Head of caudate nucleus (tissue), 42 donors: ENCODE measurements at regions not wholly inside any gene's neighbourhood (a gene's known extent, or its start where the extent isn't known, plus 50 kb on each side); places are given as distances from the start of the nearest gene placed in this dataset.

Experiments used
- DNase-seq, 42 donors: peaks; one replicate each; pipeline versions ENCODE4 v3.0.0 to v3.0.0-alpha.2; 2020 to 2021; ENCODE audit warnings: mixed read lengths in 7 of 42
- intact Hi-C: fragments of 100-400 bp; cut with DNase I; formaldehyde crosslinking; loops from one replicate; pipeline ENCODE4 v1.15.0; 2022

DNA sequence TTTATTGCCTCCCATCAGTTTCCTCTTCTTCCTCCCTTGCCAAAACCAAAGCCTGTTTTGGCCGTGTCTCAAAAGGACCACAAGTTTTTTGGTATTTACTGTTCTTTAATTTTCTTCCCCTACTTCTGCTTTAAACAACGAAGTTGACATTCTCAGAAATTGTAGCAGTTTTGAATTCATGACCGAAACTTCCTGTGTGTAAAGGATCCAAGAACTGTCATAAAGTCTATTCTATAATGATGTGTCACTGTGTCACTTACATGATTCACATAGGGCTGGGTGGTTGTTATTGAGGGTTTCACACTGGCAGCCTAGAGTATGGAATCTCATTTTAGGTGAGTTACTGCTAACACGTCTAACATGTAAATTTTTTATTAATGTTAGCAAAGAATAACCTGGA, 741.0 kb upstream of the KLHL1 start:
- no peak for DNase-seq
- intact Hi-C loops: no loop called here

DNA sequence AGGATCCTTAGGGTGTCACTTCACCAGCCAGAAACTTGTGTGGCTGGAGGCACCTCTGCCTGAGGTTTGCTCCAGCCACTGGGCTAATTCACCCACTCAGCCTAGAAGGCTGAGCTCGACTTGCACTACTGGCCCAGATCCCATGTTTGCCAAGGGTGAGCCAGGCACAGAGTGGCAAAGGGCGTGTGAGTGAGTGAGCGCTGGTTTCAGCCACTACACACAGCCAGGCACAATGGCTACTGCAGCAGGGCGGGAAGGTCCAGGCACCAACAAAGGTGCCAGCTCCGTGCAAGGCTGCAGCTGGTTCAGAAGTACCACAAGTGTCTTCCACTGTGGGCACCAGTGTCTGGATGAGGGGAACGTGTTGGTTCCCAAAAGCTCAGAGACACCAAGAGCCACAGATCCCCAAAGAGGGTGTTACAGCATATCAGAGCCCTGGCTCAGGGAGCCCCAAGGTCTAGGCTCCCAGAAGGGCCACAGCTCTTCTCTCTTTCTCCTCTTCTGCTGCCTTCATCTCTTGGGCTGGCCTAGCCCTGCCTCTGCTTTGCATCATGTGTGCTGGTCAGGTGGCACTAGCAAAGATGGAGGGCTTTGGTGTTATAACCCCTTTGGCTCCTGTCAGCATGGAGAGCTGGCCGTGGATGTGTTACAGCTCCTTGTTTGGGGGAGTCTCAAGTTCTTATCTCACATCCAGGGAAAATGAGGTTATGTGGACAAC, 736.3 kb upstream of the KLHL1 start:
- no peak for DNase-seq
- intact Hi-C loops: no loop called here

GRCh38 chr13:70842062-70842644, 733.9 kb upstream of the KLHL1 start:
- intact Hi-C loops: no loop called here
- no peak for DNase-seq

GRCh38 chr13:70841240-70842061, 733.2 kb upstream of the KLHL1 start:
- intact Hi-C loops: no loop called here
- no peak for DNase-seq

- no peak for DNase-seq
- intact Hi-C loops: no loop called here
Measured at GRCh38 chr13:70835371-70835770, 727.1 kb upstream of the KLHL1 start.

- DNase-seq: no peak
- intact Hi-C loops: no loop called here
Measured at GRCh38 chr13:70829748-70830147, 721.5 kb upstream of the KLHL1 start.

DNA sequence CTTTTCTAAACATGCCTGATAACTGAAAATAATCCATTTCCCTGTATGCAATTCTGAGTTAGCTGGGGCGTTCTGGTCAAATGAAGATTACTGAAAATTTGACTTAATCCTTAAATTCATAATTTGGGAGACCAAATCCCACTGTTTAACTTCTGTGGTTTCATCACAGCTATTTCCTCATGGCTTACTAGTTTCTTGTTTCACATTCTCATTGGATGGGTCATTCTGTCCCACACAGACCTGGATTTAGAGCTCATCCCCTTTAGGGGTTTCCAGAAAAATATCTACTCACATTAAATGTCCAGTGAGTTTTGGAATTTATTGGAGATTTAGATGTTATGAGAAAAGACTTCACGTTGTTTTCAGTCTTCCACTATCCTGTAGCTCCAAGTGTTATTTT, 709.3 kb upstream of the KLHL1 start:
- intact Hi-C loops: no loop called here
- DNase-seq: no peak

DNA sequence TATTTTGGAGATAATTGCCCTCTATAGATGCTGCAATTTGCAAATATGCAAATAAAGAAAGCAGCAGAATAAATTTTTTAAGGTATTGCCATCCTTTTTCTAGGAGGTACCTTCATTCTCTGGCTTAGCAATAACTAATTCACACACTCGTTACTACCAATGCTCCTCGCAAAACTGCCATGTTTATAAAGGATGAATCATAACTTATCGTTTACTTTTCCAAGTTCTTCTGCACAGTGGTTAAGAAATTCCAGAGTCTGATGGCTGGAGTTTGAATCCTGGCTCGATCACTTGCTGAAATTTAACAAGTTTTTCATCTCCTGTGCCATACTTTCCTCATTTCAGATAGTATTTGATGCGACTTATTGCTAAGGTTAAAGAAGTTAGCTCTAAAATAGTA, 708.6 kb upstream of the KLHL1 start:
- intact Hi-C loops: no loop called here
- DNase-seq: no peak

- intact Hi-C loops: no loop called here
- no peak for DNase-seq
Measured at GRCh38 chr13:70814684-70815083, 706.4 kb upstream of the KLHL1 start.

DNA sequence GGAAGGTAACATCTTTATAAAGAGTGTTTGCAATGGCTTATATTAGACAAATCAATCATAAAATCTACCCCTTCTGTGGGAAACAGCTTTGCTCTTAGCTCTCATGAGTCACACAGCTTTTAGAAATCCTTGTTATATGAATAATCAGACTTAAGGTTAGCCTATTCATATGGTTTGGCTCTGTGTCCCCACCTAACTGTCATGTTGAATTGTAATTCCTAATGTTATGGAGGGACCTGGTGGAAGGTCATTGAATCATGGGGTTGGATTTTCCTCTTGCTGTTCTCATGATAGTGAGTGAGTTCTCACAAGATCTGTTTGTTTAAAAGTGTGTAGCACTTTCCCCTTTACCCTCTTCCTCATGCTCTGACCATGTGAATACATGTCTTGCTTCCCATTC, 704.2 kb upstream of the KLHL1 start:
- DNase-seq: no peak
- intact Hi-C loops: no loop called here

DNA sequence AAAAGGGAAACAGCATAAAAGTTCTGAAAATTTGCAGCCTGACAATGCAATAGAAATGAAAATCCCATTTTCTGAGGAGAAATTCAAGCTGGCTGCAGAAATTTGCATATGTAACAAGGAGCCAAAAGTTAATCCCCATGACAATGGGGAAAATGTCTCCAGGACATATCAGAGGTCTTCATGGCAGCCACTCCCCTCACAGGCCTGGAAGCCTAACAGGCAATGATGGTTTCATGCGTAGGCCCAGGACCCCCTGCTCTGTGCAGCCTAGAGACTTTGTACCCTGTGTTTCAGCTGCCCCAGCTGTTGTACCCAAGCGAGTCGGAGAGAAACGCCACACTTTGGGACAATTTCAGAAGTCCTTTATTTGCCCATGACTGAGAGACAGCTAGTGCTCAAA, 701.3 kb upstream of the KLHL1 start:
- no peak for DNase-seq
- intact Hi-C loops: no loop called here

GRCh38 chr13:70798385-70798784, 690.1 kb upstream of the KLHL1 start:
- intact Hi-C loops: no loop called here
- no peak for DNase-seq

GRCh38 chr13:70795484-70795883, 687.2 kb upstream of the KLHL1 start:
- intact Hi-C loops: no loop called here

GRCh38 chr13:70792121-70792520, 683.9 kb upstream of the KLHL1 start:
- intact Hi-C loops: no loop called here
- DNase-seq: no peak

More at GRCh38 chr13:70795484-70795883, 687.2 kb upstream of the KLHL1 start:
- no peak for DNase-seq

DNA sequence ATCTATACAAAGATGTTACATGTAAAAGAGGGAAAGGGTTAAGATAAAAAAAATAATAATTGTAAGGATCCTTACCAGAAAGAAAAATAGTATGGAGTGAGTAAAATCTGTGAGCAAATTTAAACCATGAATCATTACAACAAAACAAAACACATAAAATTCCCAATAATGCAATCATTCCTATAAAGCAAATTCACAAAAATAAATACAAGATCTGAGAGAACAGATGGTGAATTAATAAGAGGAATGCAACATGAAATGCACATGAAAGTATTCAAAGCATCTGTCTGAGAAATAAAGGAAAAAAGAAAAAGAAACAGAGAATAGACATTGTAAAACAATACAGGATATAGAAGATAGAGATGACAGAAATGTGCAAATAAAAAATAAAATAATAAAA, 681.5 kb upstream of the KLHL1 start:
- DNase-seq: no peak
- intact Hi-C loops: no loop called here

DNA sequence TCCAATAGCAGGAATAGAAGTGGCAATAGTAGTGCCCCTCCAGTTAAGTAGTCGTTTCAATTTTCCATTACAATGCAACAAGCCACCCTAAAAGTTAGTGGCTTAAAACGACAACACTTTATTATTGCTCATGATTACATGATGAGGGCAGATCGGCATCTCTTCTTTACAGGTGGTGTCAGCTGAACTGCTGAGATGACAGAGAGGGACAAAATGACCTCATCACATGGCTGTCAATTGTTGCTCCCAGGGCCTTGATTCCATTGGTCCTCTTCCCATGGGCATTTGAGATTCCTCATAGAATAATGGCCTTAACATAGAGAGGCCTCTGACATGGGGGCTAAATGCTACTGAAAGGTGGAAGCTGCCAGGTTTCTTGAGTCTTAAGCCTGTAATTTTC, 679.8 kb upstream of the KLHL1 start:
- no peak for DNase-seq
- intact Hi-C loops: no loop called here

DNA sequence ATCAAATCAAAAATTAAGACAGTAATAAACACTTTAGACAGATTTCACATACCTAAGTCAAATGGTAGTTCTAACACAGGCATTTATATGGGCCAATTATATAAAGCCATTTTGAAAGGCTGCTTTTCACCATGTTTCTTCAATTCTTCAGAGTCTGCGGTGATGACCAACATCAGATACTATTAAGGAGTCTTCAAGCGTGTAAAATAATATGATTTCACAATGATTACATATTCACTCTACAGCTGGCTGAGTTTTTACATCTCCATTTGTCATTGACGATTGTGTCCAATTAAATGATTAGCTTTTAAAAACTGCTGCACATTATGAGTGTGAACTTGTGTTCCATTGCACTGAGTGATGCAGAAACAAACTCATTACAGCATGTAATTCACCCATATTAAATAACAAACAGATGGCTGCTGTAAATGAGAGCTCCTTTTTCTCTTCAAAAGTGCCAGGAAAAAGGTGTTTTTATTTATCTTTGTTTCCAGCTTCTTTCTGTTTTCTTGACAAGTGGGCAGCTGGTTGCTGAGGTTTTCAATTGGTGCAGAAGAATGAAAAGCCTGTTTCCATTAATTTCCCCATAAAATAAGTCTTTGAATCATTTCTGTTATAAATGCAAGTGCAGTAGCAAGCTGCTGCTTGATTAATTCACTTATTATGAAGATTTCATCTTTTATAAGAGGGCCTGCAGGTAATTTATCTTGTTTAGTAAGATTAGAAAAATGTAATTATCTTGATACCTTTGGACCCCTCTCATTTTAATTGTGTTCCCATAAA, 676.1 kb upstream of the KLHL1 start:
- intact Hi-C loops: no loop called here
- no peak for DNase-seq

DNA sequence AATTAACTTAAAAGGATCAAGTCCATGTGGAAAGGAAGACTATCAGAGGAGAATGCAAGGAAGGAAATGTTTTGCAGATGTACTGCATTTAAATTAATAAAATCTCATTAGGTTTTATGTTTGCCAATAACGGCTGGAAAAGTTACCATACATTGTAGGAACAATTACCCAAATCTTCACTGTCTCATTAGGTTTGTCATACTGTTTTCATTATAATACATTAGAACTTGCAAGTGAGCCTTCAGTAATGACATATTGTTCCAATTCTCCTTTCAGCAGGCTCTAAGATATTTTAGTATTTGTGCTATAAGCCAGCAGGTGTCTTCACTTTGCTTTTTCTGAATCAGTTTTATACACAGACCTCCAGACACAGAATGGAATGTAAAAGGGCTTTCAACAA, 661.6 kb upstream of the KLHL1 start:
- no peak for DNase-seq
- intact Hi-C loops: no loop called here

DNA sequence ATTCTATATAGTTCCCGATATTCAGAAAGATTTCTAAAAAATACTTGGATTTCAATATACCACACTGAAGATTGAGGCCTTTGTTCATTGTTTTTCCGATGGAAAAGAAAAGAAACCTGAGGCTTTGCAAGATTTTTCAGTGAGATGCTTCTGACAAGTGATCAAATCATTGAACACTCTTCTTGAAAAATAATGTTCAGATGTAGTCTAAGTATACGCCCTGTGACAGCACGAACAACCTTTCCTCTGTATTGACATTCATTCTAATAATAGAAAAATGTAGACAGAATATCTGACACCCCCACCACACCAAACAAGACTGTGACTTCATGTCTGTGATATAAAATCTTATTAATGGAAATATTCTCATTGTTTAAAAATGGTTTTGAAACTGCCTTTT, 650.7 kb upstream of the KLHL1 start:
- intact Hi-C loops: no loop called here
- peak in 1 of 42 donors; percentile 11 for DNase-seq

DNA sequence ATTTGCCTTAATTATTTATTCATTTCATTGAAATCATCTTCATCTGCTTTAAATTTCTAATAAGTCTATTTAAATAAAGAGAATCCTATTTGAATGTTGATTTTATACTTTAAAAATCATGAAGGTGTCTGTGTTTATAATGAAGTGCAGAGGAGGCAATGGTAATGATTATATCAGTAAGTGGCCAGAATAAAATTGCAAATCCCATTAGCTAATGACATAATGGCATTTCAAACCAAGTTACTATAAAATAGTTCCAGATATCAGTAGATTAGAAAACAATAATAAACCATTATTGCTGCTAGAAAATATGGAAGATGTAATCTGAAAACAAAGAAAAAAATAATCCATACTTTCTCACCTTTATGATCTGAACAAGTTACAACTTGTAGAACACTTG, 647.8 kb upstream of the KLHL1 start:
- no peak for DNase-seq
- intact Hi-C loops: no loop called here
